ENCODE measurements at regions not wholly inside any gene's neighbourhood (a gene's known extent, or its start where the extent isn't known, plus 50 kb on each side); places are given as distances from the start of the nearest gene placed in this dataset.

- TF ChIP-seq POLR2A (IDR thresholded peaks at IDR 0.05; ENCODE audit: low read length) (no peak), GATA1 (IDR thresholded peaks at IDR 0.05; ENCODE audit: low read depth, low read length) (no peak)
These were observed 536.1 kb downstream of the SOX11 start for GRCh38 chr2:6228251-6228650.
